ENCODE measurements at regions not wholly inside any gene's neighbourhood (a gene's known extent, or its start where the extent isn't known, plus 50 kb on each side); places are given as distances from the start of the nearest gene placed in this dataset.

DNA sequence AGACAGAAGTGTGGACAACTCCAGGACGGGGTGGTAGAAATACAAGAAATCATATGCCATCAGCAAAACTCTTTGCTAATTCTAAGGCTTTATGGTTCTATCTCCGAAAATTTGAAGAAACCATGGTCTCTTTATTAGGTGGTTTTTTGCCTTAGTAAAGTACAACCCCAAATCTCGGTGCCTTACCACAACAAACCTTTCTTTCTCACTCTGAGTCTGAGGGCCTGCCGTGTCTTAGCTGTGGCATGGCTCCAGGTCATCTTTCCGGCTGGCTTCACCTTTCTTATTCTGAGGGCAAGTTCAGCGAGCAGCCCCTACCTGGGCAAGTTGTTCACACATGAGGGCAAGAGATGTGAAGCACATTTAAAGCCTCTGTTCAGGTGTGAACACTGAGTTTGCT, 280.6 kb downstream of the TTLL7 start:
- DNase-seq, result no peak

DNA sequence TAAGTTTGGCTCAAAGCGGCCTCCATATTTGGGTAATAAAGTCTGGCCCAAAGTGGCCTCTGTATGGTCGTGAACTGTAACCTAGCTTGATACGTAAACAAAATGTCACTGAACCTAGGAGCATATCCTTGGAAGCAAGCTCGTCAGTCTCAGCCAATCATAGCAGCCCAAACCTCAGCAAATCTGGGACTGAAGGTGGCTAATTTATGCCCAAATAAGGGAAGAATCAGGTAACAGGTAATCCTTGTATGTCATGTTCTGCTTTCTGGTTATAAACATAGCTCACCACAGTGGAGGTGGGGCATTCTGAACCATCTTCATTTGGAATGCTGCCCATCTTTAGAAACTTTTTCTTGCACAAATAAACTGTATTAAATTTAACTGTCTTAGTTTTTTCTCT, 281.1 kb downstream of the TTLL7 start:
- DNase-seq, result no peak

DNA sequence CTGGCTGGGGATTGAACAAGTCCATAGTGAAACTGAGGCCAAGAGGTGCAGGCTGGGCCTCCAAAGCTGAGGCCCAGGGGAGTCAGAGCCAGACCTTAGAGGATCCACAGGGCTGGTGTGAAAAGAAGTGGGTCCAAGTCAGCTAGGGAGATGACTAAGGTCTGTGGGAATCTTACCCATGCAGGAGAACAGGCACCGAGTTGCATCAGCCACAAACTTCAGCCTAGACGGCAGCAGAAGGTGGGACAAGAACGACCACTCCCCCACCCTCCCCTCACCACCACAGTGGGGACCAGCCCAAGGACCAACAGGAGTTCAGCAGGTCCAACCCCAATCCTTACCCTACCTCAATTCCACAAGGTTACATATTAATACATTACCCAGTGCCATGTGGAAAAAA, 282.3 kb downstream of the TTLL7 start:
- DNase-seq, result no peak

DNA sequence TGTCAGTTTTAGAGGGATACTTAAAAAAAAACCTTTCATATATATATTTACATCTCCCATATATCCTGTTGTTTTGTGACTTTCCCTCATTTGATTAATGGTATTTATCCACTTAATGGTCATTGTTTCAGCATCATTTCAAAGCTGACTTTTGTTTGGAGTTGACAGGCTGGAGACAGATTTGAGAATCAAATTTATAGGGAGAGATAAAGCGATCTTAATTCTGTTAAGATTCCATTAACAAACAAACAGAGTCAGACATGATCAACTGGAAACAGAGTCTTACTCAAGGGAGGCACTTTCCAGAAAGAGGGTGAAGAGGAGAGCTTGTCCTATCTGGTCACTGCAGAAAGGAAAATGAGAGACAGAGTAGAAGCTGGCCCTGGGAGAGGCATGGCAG, 283.4 kb downstream of the TTLL7 start:
- DNase-seq, result no peak

DNA sequence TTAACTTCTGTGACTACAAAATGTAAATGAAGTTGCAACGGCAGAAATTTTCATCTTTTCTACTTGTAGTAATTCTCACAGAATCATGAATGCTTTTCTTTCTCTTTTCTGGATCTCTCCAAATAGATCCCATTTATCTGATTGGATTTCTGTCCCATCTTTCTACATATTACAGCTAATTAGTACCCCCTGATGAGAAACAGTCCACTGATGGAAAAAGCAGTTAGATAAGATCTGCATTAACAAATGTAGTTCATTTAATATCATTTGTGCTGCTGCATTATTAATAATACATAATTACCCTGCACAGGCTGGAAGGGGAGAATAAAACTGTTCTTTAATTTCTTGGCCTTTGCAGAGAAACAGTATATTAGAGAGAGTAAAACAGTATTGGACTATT, 289.3 kb downstream of the TTLL7 start:
- DNase-seq, result no peak

DNA sequence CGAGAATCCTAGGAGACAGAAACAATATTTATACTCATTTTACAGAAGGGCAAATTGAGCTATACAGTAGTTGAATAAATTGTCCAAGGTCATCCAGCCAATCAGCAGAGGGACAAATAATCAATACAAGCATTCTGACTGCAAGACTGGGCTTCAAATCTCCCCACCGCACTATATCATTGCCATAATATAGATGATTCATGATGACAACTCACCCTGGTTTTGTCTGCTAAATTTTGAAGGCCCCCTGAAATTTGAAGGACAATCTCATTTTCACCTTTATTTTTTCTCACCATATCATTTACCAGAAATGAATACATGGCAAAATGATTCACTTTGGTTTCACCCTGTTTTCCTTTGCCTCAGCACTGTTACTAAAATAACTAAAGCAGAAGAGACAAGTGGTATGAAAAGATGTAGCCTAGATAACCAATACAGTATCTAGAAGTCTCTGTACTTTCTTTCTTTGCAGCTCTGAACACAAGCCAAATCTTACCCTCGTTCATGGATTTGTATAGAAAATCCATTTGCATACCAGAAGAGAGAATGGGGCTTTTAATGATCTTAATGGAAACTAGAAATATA, 292.5 kb downstream of the TTLL7 start:
- no peak for DNase-seq

DNA sequence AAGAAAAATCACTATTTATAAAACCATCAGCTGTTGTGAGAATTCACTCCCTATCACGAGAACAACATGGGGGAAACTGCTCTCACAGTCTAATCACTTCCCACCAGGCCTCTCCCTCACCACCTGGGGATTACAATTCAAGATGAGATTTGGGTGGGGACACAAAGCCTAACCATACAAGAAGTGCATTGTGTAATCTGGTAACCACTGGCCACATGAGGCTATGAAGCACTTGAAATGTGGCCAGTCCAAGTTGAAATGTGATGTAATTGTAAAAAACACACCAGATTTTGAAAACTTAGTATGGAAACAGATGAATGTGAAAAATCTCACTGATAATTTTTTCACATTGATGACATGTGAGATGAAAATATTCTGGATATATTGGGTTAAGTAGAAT, 293.8 kb downstream of the TTLL7 start:
- no peak for DNase-seq

DNA sequence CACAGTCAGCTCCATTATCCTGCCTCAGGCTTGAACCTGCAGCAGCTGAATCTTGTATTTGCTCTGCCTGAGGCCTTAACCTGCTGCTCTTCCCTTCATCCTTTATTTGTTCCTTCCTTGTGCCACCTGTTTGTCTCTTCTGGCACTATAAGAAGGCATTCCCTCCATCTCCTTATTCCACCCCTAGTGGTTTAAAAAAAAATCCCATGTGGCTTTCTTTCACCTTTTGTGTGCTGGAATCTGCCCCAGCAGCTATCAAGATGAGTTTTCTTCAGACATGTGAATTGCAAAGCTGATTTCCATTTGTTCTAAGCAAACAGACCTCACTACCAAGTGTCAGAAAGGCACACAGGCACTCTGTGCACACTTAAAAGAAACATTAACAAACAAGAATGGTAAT, 294.6 kb downstream of the TTLL7 start:
- no peak for DNase-seq

DNA sequence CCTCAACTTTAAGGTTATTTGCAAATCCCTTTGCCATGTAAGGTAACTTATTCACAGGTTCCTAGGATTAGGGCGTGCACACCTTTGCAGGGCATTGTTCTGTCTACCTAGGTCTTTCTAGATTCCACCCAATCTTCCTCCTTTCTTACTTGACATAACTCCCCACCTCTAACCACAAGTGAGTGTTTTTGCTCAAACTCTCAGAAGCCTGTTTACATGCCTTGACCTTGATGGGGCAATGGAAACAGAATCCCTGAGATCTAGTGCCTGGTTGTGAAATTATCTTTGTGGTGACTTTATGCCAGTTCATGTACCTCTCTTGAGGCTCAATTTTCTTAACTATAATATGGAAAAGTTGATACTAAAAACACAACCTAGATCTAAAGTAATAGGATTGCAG, 296.6 kb downstream of the TTLL7 start:
- no peak for DNase-seq

DNA sequence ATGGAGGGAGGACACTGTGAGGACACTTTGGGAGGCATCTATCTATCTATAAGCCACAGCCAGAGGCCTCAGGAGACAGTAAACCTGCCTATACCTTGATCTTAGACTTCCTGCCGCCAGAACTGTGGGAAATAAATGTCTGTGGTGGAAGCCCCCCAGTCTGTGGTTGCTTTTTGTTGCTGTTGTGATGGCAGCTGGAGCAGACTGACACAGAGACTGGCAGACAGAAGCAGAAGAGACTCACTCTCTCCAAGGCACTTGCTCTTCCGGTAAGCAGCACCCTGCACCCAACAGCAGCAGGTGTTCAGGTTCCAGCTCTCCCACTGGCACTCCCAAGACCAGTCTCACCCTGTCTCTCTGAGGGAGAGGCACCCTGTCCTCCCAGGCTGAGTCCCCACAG, 297.6 kb downstream of the TTLL7 start:
- no peak for DNase-seq

DNA sequence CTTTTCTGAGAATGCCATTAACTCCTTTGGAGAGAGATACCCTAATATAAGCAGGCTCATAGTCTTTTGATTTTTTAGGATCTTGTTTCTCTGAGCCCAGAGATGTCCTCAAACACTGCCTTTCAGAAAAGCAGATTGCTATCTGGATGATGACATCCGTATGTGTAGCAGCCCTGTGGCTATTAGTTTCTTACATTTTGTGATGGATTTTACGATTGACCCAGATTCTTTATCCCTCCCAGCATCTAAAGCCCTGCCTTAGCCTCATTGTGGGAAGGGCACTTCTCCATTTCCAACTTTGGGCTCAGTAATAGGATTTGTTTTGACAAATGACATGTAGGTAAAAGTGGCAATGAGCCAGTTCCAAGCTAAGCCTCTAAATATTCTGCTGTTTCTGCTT, 300.3 kb downstream of the TTLL7 start:
- no peak for DNase-seq

DNA sequence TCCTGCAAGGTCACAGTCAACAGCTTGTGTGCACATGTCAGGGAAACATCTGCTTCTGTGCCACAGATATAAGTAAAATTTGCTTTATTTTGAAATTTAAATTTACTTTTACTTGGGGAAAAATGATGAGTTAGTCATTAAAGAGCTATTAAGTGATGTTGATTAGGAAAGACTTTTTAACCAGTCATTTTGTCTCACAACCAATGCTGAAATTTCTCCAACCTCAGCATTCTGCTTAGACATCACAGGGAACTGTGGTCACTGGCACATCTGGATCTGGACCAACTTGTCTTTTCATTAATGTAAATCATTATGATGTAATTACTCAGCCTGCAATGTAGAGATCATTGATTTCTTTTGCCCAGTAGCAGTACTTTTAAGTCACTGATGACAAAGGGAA, 301.0 kb downstream of the TTLL7 start:
- DNase-seq, result no peak

DNA sequence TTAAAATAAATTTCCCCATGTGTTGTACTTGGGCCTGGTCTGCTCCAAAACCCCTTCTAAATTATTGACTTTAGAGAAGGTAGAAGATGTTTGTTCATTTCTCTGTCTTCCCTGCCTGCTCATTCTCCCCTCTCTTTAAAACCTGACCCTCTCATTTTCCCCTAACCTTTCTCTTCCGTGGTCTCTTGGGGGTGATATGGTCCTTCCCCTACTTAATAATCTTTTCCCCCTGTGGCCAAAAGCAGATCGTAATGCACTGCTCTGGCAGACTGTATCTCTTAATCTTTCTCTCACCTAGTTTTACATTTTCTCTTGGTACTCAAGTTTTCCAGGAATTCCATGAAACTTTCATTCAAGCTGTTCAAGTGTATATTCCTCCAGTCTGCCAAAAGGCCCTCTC, 301.7 kb downstream of the TTLL7 start:
- no peak for DNase-seq

DNA sequence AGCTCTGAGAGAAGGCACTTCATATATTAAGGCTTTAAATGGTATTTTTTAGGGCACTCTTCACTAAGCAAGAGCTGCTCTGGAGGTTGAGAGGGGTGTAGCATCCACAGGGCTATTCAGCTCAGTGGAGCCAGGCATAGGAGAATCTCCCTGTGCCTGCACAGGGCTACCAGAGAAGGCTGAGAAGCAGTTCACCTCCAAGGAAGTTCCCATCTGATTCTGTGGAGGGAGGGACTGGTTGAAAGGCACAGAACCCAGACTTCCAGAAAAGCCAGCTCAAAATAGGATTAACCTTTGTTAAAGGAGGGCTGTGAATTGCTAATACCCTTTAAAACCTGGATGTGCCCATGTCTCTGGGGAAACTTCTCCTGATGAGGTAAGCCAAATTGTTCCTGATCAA, 304.5 kb downstream of the TTLL7 start:
- no peak for DNase-seq

DNA sequence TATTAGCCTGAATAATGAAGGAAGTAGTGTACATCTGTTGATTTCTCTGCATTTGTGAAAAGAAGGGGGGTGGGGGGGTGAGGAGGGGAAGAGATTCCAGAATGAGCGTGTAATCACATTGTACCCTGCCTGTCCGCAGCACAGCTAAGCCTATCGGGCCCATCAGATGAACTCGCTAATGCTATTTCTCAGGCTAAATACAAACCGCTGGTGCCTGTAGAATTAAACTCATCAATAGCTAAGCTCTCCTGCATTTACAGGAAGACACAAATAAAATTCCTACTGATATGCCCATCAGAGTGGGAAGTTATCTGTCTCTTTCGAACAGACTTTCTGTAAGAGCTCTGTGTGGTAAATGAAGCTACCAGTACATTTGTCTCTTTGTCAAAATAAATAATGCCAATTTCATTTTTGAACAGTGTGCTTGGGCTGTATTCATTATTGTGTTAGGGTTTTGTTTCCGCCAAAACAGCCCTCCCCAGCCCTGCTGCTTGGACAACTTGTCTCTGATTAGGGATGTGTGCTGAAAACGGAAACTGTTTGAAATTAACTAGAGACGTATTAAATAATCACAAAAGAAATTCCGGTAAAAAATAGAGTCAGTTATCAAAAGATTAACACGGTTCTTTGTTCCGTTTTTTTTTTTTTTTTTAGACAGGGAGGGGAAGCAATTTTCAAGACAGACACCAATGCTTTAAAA, 305.4 kb downstream of the TTLL7 start:
- DNase-seq, result no peak

DNA sequence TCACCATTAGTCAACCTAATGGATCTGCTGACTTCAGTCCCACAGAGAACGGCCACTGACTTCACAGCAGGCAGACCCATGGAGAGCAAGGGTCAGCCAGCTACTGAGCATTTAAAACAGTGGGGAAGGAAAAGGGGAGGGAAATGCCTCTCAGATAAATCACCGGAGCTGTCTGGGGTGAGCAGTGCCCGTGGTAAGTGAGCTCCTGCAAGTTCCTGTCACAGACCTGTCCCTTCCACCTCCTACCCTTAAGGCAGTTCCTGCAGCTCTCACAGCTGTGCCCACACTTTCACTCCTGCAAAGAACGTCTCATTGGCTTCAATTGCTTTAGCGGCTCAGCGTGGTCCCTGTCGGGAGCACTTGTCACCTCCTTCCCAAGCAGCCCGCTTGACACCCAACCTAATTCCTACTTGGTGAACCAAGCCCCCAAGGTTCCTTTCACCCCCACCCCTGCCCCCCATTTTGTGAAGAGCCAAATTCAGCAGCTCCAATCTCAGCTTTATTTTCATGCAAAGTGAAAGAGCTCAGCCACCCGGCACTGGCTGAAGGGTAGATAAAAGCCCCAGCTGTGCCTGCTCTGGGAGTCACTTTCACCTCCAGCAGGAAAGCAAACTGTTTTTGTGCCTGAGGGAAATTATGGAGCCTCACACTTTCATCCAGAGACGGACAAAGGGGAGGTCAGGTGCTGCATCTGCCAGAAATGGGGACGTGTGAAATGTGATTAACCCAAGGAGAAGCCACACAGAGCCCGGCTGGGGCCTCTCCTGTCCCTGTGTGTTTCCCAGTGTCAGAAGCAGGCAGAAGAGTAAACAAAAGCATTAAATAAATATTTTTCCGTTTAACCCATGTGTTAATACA, 306.2 kb downstream of the TTLL7 start:
- no peak for DNase-seq

DNA sequence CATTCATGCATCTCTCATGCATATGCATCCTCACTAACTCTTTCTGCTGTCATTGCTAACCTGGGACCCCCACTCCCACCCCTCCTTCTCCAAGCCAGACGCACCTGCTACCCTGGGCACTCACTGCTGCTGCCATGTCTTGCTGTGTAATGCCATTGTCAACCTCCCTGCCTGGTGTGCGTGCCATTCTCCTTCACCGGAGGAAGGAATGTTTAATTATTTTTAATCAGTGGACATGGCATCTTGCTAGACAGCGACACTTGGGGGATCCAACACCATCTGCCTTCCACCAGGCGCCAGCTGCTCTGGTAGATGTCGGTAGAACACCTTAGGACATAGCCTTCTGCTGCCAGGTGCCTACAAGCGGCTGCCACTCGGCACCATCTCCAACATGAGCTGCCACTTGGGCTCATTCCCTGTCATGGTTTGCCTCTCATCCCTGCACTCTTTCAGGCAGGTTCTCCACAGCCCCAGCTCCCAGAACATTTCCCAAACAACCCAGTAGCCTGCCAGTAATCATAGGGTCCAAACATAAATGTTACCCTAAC, 306.9 kb downstream of the TTLL7 start:
- no peak for DNase-seq

DNA sequence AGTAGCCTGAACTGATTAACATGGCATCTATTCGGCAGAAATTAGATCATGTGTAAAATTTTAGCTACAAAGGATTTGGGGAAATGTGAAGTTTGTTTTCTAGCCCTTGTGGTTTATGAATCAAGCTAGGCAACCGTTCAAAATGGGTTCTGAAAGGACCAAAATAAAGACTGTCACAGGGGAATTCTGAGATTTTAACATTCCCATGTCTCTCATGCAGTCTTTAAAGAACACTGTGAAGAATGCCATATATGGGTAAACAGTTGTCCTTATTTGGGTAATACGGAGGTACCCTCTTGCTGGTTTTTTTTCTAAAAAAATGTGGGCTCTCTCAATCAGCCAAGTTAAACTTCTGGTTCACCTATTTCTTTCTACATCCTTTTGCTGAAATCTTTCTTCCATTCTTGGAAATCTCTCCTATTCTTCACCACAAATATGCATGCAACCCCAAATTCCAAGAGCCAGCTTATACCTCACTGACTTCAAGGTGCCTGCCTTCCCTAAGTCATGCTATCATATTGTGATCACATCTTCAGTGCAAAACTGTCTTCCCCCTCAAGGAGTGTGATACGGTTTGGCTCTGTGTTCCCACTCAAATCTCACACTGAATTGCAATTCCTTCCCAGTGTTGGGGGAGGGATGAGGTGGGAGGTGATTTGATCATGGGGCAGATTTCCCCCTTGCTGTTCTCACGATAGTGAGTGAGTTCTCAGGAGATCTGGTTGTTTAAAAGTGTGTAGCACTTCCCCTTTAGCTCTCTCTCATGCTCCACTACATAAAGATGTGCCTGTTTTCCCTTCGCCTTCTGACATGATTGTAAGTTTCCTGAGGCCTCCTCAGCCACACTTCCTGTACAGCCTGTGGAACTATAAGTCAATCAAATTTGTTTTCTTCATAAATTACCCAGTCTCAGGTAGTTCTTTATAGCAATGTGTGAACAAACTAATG, 308.7 kb downstream of the TTLL7 start:
- no peak for DNase-seq

DNA sequence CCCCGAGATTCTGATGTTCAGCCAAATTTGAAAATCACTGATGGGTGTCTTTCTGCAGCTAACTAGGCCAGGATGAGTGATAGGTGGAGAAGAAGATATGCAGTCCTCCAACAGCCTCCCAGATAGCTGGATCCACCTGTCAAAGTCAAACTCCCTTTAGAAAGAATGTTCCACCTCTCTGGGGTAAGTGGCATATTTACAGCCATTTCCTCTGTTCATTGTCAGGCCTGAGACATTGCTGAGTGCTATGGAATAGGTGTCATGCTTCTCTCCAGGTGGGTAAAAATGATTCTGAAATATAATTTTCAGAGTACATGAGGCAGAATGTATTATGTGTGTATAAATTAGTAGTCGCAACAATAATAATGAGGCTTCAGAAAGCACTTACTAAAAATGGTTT, 316.8 kb downstream of the TTLL7 start:
- DNase-seq, result no peak

DNA sequence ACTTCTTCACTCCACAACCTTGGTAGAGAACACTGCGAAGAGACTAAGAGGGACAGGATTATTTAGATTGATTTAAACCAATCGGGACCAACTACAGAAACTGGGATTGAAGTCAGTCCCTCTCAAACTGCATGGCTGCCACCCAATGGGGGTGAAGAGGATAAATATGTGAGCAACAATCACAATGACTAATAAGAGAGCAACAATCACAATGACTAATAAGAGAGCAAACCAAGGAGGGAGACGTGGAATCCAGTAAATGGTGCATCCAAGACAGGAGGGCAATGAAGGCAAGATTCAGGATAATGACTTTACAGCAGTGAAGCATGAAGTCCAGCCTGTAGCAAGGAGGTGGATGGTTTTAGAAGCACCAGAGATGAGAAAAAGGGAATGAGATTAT, 322.8 kb downstream of the TTLL7 start:
- no peak for DNase-seq

DNA sequence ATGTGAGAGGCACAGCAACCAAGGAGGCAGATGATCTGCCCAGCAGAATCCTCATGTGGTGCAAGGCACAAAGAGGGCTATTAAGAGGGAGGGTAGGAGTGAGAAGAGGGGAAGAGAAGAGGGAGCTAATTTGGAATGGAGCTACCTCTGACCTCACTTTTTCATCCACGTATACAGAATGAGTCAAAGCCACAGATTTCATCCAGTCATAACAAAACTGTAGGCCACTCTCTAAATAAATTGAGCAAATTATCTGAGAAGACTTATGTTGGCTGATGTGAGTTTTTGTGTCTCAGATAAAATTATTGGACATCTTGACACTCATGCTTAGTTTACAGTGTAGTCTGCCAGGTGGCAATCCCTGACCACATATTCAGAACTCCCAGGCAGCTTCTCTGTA, 325.6 kb downstream of the TTLL7 start:
- DNase-seq, result no peak

DNA sequence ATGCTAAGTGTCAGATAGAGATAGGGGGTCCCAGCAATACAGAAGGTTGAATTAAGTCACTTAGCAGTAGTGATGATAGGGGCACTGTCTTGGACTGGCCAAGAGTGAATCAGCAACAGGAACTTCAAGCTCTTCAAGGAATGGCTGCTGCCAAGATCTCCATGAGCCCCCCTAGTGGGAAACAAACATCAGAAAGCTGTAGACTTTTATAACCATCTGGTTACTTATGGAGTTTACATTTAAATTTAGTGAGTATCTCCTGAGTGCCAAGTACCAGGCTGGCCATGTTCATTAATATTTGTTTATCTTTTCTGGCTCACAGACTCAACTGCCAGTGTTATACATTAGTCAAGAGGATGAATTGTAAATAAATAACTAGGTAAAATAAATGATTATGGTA, 327.3 kb downstream of the TTLL7 start:
- no peak for DNase-seq
